Naive B cell (primary cell): ENCODE measurements at regions not wholly inside any gene's neighbourhood (a gene's known extent, or its start where the extent isn't known, plus 50 kb on each side); places are given as distances from the start of the nearest gene placed in this dataset.
"Not testable (repeated sequence)": the region's sequence is repeated elsewhere in the genome, so short reads cannot be mapped to it uniquely, and the experiment has no call there.

ENCODE experiments used
- ATAC-seq, 2 donors: fragments of 150-1000 bp; cut with Tn5 transposase; 2 replicates each; pipeline ENCODE4 v1.10.0; 2021; ENCODE audit warnings: low read depth in 2 of 2, mild to moderate bottlenecking in 2 of 2, moderate library complexity in 2 of 2
- DNase-seq: peaks from one replicate; pipeline ENCODE4 v3.0.0; 2022
- H3K27ac Mint-ChIP-seq, 6 donors: one replicate each; pipeline ENCODE4 v1.8.0; 2020 to 2022; ENCODE audit warnings: mild to moderate bottlenecking in 6 of 6, mixed read lengths in 6 of 6, moderate library complexity in 5 of 6, inconsistent platforms in 2 of 6
- H3K27me3 Mint-ChIP-seq, 3 donors: one replicate each; pipeline ENCODE4 v1.8.0; 2021 to 2022; ENCODE audit warnings: mixed read lengths in 3 of 3, mild to moderate bottlenecking in 1 of 3
- H3K36me3 Mint-ChIP-seq, 2 donors: one replicate each; pipeline ENCODE4 v1.8.0; 2020 to 2022; ENCODE audit warnings: mixed read lengths in 2 of 2, inconsistent platforms in 1 of 2, mild to moderate bottlenecking in 1 of 2
- H3K4me1 Mint-ChIP-seq, 3 donors: one replicate each; pipeline ENCODE4 v1.8.0; 2020 to 2022; ENCODE audit warnings: mixed read lengths in 3 of 3, inconsistent platforms in 1 of 3, mild to moderate bottlenecking in 1 of 3, moderate library complexity in 1 of 3
- H3K4me3 Mint-ChIP-seq, 8 donors: one replicate each; pipeline ENCODE4 v1.8.0; 2020 to 2022; ENCODE audit warnings: mild to moderate bottlenecking in 8 of 8, mixed read lengths in 8 of 8, moderate library complexity in 8 of 8, inconsistent platforms in 2 of 8
- H3K9me3 Mint-ChIP-seq, 7 donors: one replicate each; pipeline ENCODE4 v1.8.0; 2020 to 2022; ENCODE audit warnings: mixed read lengths in 7 of 7, mild to moderate bottlenecking in 5 of 7, inconsistent platforms in 2 of 7, moderate library complexity in 1 of 7

DNA sequence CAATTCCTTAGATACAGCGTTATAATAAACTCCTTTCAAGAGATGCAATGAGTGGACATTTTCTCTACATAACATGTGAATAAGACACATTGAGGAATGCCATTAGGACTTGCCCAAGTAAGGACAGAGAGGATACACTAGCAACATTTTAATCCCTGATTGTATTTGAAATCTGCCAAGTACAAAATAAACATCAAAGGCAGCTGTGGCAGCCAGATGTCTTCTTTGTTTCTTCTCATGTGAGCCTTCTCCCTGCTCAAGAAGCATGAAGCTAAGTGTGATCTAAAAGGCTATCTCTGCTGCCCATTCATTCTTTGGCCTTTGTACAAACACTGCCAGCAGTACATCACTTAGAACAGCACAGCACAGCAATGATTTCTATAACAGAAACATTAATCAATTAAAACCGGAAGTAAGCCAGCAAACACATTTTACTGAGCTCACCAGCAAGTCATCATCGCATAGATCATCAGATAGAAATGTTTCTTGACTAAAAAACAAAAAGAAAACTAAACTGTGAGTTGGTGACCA, 364.0 kb downstream of the CNTN6 start:
- Mint-ChIP-seq H3K4me3 (no peak overlapping the region), H3K9me3 (peaks cover 0 to 12% (median 4%) of the 10 kb centered on the region in 7 donors), H3K27me3 (no peaks in the 10 kb centered on the region), H3K4me1 (no peaks in the 10 kb centered on the region), H3K36me3 (no peaks in the 10 kb centered on the region), H3K27ac (no peak overlapping the region)
- ATAC-seq (no peak), DNase-seq (no peak)

DNA sequence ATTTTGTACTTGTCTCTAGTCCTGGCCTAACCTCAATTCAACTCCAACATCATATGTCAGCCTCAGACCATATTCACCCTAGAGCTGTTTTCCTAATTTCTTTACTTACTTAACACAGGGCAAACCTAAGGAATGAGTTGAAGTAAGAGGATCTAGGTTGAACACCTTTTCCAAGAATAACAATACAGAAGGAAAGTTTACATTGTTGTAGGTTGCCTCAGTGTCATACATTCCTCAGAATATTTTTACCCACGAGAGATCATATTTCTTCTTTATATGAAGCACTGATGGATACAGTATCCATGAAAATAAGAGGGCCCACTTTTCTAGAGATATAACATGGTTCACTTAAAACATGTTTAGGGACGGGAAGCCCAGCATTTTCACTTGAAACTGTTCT, 369.5 kb downstream of the CNTN6 start:
- Mint-ChIP-seq H3K4me3 (no peak overlapping the region), H3K9me3 (peaks cover 0 to 12% (median 5%) of the 10 kb centered on the region in 7 donors), H3K36me3 (no peaks in the 10 kb centered on the region), H3K4me1 (no peaks in the 10 kb centered on the region), H3K27me3 (no peaks in the 10 kb centered on the region), H3K27ac (no peak overlapping the region)
- DNase-seq (no peak), ATAC-seq (no peak)

DNA sequence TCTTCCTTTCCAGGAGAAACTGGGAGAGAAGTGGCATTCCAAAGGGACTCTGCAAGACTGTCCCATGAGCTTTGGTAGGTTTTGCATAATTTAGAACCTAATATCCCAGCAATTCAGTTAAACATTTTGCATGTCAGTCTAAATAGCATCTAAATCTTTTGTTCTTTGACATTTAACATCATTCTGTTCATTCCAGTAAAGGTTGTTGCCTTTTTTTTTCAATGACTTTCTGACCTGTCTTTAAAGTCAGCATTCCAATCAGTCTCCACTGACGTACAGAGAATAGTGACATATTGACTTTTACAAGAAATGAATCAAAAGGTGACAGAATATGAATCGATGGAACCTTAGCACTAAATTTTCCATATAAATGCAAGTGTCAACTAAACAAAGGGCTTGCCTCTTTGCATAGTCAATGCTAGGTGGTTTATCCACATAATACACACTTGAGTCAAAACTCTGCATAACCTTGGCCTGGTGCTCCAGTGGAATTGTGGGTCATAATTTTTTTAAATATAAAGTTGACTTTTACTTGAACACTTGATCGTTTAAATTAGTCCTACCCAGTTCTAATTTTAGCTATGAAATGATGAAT, 370.1 kb downstream of the CNTN6 start:
- no peak overlapping the region for H3K27ac Mint-ChIP-seq
- DNase-seq (no peak), ATAC-seq (no peak)
- no peaks in the 10 kb centered on the region for H3K27me3 Mint-ChIP-seq
- no peaks in the 10 kb centered on the region for H3K4me1 Mint-ChIP-seq
- no peak overlapping the region for H3K4me3 Mint-ChIP-seq
- H3K9me3 Mint-ChIP-seq, result peaks cover 0 to 12% (median 5%) of the 10 kb centered on the region in 7 donors
- no peaks in the 10 kb centered on the region for H3K36me3 Mint-ChIP-seq

GRCh38 chr3:1465091-1465490, 372.3 kb downstream of the CNTN6 start:
- H3K36me3 Mint-ChIP-seq, H3K4me3 Mint-ChIP-seq, ATAC-seq, H3K27ac Mint-ChIP-seq, H3K4me1 Mint-ChIP-seq, H3K27me3 Mint-ChIP-seq, DNase-seq: not testable (repeated sequence)
- H3K9me3 Mint-ChIP-seq, result peaks cover 0 to 15% (median 3%) of the 10 kb centered on the region in 7 donors

DNA sequence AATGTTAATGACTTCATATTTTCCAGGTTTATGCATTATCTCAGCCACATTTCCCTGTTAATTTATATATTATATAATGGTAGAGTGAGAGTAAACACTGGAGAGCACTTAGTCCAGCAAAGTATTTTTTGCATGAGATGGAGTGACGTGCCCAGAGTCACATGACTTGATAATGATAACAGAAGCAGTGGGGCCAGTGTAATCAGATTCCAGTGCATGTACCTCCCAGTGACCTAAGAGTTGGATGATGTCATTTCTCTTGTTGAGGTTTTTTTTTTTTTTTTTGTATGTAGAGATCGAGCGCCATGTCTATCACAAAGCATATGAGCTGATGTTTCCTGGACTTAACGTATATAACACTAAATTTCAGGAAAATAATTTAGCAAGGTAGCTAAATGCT, 375.3 kb downstream of the CNTN6 start:
- DNase-seq (no peak), ATAC-seq (no peak)
- Mint-ChIP-seq H3K4me1 (no peaks in the 10 kb centered on the region), H3K27me3 (no peaks in the 10 kb centered on the region), H3K9me3 (peaks cover 0 to 11% (median 3%) of the 10 kb centered on the region in 7 donors), H3K4me3 (no peak overlapping the region), H3K36me3 (no peaks in the 10 kb centered on the region), H3K27ac (no peak overlapping the region)

- H3K27ac Mint-ChIP-seq, result no peak overlapping the region
- ATAC-seq, result no peak
- no peaks in the 10 kb centered on the region for H3K27me3 Mint-ChIP-seq
These were observed 376.4 kb downstream of the CNTN6 start for GRCh38 chr3:1469248-1469647.

GRCh38 chr3:1469687-1470086, 376.9 kb downstream of the CNTN6 start:
- no peak for ATAC-seq
- H3K27me3 Mint-ChIP-seq, result no peaks in the 10 kb centered on the region

More at GRCh38 chr3:1469248-1469647, 376.4 kb downstream of the CNTN6 start:
- Mint-ChIP-seq H3K36me3 (no peaks in the 10 kb centered on the region), H3K4me3 (no peak overlapping the region), H3K4me1 (no peaks in the 10 kb centered on the region), H3K9me3 (peaks cover 0 to 11% (median 2%) of the 10 kb centered on the region in 7 donors)
- DNase-seq, result no peak

DNA sequence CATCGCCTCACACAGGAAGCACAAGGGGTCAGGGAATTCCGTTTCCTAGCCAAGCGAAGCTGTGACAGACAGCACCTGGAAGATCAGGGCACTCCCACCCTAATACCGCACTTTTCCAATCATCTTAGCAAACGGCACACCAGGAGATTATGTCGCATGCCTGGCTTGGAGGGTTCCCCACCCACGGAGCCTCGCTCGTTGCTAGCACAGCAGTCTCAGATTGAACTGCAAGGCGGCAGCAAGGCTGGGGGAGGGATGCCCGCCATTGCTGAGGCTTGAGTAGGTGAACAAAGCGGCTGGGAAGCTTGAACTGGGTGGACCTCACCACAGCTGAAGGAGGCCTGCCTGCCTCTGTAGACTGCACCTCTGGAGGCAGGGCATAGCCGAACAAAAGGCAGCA, 384.8 kb downstream of the CNTN6 start:
- DNase-seq (no peak), ATAC-seq (no peak)
- Mint-ChIP-seq H3K27ac (no peak overlapping the region), H3K4me1 (no peaks in the 10 kb centered on the region), H3K36me3 (no peaks in the 10 kb centered on the region), H3K4me3 (no peak overlapping the region), H3K27me3 (no peaks in the 10 kb centered on the region), H3K9me3 (peaks cover 1 to 16% (median 7%) of the 10 kb centered on the region in 7 donors)

More at GRCh38 chr3:1469687-1470086, 376.9 kb downstream of the CNTN6 start:
- H3K4me3 Mint-ChIP-seq, result no peak overlapping the region
- H3K4me1 Mint-ChIP-seq, result no peaks in the 10 kb centered on the region
- DNase-seq, result no peak
- no peak overlapping the region for H3K27ac Mint-ChIP-seq
- H3K36me3 Mint-ChIP-seq, result no peaks in the 10 kb centered on the region
- peaks cover 0 to 7% (median 2%) of the 10 kb centered on the region in 7 donors for H3K9me3 Mint-ChIP-seq

DNA sequence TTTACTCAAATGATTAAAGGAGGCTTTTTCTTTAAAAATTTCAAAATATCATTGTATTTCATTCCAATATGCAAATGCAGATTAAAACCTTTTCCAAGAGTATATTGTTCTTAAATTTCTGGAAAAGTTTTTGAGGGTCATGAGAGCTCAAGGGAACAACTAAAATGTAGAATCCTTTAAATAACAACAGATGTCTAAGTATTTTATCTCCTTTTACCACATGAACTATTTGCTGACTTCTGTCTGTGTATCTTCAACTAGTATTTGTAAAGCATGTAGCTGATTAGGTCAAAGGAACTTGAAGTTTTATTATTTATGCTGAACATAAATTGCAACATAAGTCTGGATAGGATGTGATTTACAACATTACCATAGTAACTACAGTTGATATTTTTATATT, 402.6 kb downstream of the CNTN6 start:
- H3K4me1 Mint-ChIP-seq, result no peaks in the 10 kb centered on the region
- H3K4me3 Mint-ChIP-seq, result no peak overlapping the region
- H3K9me3 Mint-ChIP-seq, result peaks cover 0 to 5% (median 0%) of the 10 kb centered on the region in 7 donors
- no peaks in the 10 kb centered on the region for H3K27me3 Mint-ChIP-seq
- H3K27ac Mint-ChIP-seq, result no peak overlapping the region
- no peak for ATAC-seq
- no peaks in the 10 kb centered on the region for H3K36me3 Mint-ChIP-seq
- DNase-seq, result no peak

DNA sequence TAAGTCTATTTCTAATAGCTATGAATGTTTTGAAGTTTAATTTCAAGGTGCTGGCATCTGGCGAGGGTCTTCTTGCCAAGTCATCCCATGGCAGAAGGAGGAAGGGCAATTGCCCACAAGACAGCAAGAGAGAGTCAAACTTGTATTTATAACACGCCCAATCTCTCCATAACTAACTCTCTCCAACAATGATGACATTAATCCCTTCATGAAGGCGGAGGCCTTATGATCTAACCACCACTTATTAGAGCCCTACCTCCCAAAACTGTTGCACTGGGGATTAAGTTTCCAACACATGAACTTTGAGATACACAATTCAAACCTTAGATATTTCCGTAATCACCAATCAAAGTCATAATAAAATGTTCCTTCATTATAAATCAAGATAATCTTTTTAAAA, 406.9 kb downstream of the CNTN6 start:
- no peak overlapping the region for H3K27ac Mint-ChIP-seq
- H3K27me3 Mint-ChIP-seq, result no peaks in the 10 kb centered on the region
- ATAC-seq, result no peak
- DNase-seq, result no peak
- H3K4me1 Mint-ChIP-seq, result no peaks in the 10 kb centered on the region
- no peak overlapping the region for H3K4me3 Mint-ChIP-seq
- H3K36me3 Mint-ChIP-seq, result no peaks in the 10 kb centered on the region
- H3K9me3 Mint-ChIP-seq, result peaks cover 0 to 5% (median 0%) of the 10 kb centered on the region in 7 donors

DNA sequence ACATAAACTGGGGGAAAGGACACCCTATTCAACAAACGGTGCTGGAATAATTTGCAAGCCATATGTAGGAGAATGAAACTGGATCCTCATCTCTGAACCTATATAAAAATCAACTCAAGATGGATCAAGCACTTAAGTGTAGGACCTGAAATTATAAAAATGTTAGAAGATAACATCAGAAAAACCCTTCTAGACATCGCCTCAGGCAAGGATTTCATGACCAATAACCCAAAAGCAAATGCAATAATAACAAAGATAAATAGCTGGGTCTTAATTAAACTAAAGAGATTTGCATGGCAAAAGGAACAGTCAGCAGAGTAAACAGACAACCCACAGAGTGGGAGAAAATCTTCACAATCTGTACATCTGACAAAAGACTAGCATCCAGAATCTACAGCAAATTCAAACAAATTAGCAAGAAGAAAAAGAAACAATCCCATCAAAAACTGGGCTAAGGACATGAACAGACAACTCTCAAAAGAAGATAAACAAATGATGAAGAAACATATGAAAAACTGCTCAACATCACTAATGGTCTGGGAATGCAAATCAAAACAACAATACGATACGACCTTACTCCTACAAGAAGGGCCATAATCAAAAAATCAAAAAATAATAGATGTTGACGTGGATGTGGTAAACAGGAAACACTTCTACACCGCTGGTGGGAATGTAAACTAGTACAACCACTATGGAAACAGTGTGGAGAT, 408.7 kb downstream of the CNTN6 start:
- no peak for DNase-seq
- H3K4me1 Mint-ChIP-seq, result no peaks in the 10 kb centered on the region
- H3K9me3 Mint-ChIP-seq, result peaks cover 0 to 3% (median 0%) of the 10 kb centered on the region in 7 donors
- no peaks in the 10 kb centered on the region for H3K36me3 Mint-ChIP-seq
- ATAC-seq, result no peak
- no peak overlapping the region for H3K4me3 Mint-ChIP-seq
- H3K27me3 Mint-ChIP-seq, result no peaks in the 10 kb centered on the region
- no peak overlapping the region for H3K27ac Mint-ChIP-seq

DNA sequence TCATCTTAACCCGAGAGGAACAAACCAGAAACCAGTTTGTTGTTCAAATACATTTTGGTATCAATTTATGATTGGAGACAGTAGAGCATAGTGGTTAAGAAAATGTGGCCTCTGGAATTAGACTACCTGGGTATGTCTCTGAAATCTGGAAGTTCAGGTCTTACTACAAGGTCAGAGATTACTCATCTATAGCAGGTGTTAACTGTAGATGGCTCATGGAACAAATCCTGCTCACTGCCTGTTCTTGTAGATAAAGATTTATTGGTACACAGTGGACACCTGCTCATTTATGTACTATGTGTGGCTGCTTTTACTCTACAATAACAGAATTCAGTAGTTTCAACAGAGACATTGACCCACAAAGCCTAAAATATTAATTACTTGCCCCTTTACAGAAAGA, 413.3 kb downstream of the CNTN6 start:
- Mint-ChIP-seq H3K36me3 (no peaks in the 10 kb centered on the region), H3K27me3 (no peaks in the 10 kb centered on the region), H3K27ac (no peak overlapping the region), H3K9me3 (peaks cover 0 to 3% (median 0%) of the 10 kb centered on the region in 7 donors), H3K4me3 (no peak overlapping the region), H3K4me1 (no peaks in the 10 kb centered on the region)
- ATAC-seq, result no peak
- DNase-seq, result no peak

GRCh38 chr3:1513662-1514061, 420.8 kb downstream of the CNTN6 start:
- no peak overlapping the region for H3K4me3 Mint-ChIP-seq
- no peaks in the 10 kb centered on the region for H3K27me3 Mint-ChIP-seq
- no peaks in the 10 kb centered on the region for H3K36me3 Mint-ChIP-seq
- DNase-seq (no peak), ATAC-seq (no peak)
- no peak overlapping the region for H3K27ac Mint-ChIP-seq
- no peaks in the 10 kb centered on the region for H3K4me1 Mint-ChIP-seq
- peaks cover 0 to 6% (median 3%) of the 10 kb centered on the region in 7 donors for H3K9me3 Mint-ChIP-seq

- DNase-seq (no peak), ATAC-seq (no peak)
- Mint-ChIP-seq H3K27ac (no peak overlapping the region), H3K4me1 (no peaks in the 10 kb centered on the region), H3K36me3 (no peaks in the 10 kb centered on the region), H3K4me3 (no peak overlapping the region), H3K9me3 (peaks cover 0 to 7% (median 3%) of the 10 kb centered on the region in 7 donors), H3K27me3 (no peaks in the 10 kb centered on the region)
These were observed 423.1 kb downstream of the CNTN6 start for GRCh38 chr3:1515882-1516281.
